SU-DHL-6 (cell line): ENCODE measurements at regions not wholly inside any gene's neighbourhood (a gene's known extent, or its start where the extent isn't known, plus 50 kb on each side); places are given as distances from the start of the nearest gene placed in this dataset.

ENCODE experiments used
- H2AFZ ChIP-seq: fragments of 200-600 bp; sonication (generic); 2 replicates; pipeline ENCODE4 v1.6.1; 2014; ENCODE audit warnings: low read depth, mild to moderate bottlenecking, moderate library complexity, mixed read lengths, antibody characterized with exemption, low read length; ENCODE audit not compliant: severe bottlenecking
- H3F3A ChIP-seq: fragments of 200-600 bp; shearing (Covaris generic); 2 replicates; pipeline ENCODE4 v1.6.0; 2016; ENCODE audit warnings: antibody characterized with exemption, mild to moderate bottlenecking; ENCODE audit not compliant: insufficient read depth
- H3K27ac ChIP-seq: fragments of 200-600 bp; sonication (generic); 2 replicates; pipeline ENCODE4 v1.5.1; 2016; ENCODE audit warnings: low read depth, mild to moderate bottlenecking, low read length, moderate library complexity, mixed read lengths
- H3K27me3 ChIP-seq: fragments of 200-600 bp; sonication (generic), shearing (Covaris generic); 2 replicates; pipeline ENCODE4 v1.6.0; 2014; ENCODE audit warnings: mild to moderate bottlenecking, low read length
- H3K36me3 ChIP-seq: fragments of 200-600 bp; sonication (generic); 2 replicates; pipeline ENCODE4 v1.6.1; 2014; ENCODE audit warnings: mild to moderate bottlenecking, low read length, mixed read lengths
- H3K4me2 ChIP-seq: fragments of 300-600, 200-600 bp; shearing (Covaris generic), sonication (generic); 2 replicates; pipeline ENCODE4 v1.6.0; 2014; ENCODE audit warnings: low read length, low read depth, mild to moderate bottlenecking; ENCODE audit not compliant: poor library complexity, severe bottlenecking
- H3K4me3 ChIP-seq: fragments of 200-600 bp; sonication (generic); 2 replicates; pipeline ENCODE4 v1.5.1; 2014; ENCODE audit warnings: antibody characterized with exemption, low read length, mild to moderate bottlenecking, mixed read lengths; ENCODE audit not compliant: insufficient read depth, poor library complexity, severe bottlenecking
- H3K79me2 ChIP-seq: fragments of 200-600 bp; sonication (generic); 2 replicates; pipeline ENCODE4 v1.6.1; 2014; ENCODE audit warnings: mild to moderate bottlenecking, low read length, moderate library complexity; ENCODE audit not compliant: insufficient read depth
- H3K9ac ChIP-seq: fragments of 200-600 bp; sonication (generic); 2 replicates; pipeline ENCODE4 v1.7.0; 2014; ENCODE audit warnings: mild to moderate bottlenecking, low read length
- H3K9me2 ChIP-seq: fragments of 200-600 bp; sonication (generic); replicated peaks from 2 replicates; pipeline ENCODE4 v1.6.1; 2014; ENCODE audit warnings: low read length; ENCODE audit not compliant: insufficient read depth
- H3K9me3 ChIP-seq: fragments of 200-600 bp; sonication (generic); 2 replicates; pipeline ENCODE4 v1.6.1; 2014; ENCODE audit warnings: low read length, mixed read lengths; ENCODE audit not compliant: insufficient read depth
- H4K20me1 ChIP-seq: fragments of 200-600 bp; sonication (generic); 2 replicates; pipeline ENCODE4 v1.6.1; 2014; ENCODE audit warnings: low read depth, mild to moderate bottlenecking, antibody characterized with exemption, low read length, moderate library complexity, mixed read lengths
- EZH2phosphoT487 ChIP-seq: fragments of 200-600 bp; sonication (generic), shearing (Covaris generic); conservative IDR thresholded peaks from 2 replicates; pipeline ENCODE4 v1.6.1; 2018; ENCODE audit warnings: mild to moderate bottlenecking, antibody characterized with exemption, low read length, moderate library complexity, mixed read lengths
- TF ChIP-seq, protein P1 (sequence below): fragments of 200-600 bp; sonication (generic); IDR thresholded peaks from one replicate; pipeline ENCODE4 v1.5.1; 2017; ENCODE audit warnings: antibody characterized with exemption, mild to moderate bottlenecking, low read length, moderate library complexity; ENCODE audit not compliant: insufficient read depth, poor library complexity, severe bottlenecking

DNA sequence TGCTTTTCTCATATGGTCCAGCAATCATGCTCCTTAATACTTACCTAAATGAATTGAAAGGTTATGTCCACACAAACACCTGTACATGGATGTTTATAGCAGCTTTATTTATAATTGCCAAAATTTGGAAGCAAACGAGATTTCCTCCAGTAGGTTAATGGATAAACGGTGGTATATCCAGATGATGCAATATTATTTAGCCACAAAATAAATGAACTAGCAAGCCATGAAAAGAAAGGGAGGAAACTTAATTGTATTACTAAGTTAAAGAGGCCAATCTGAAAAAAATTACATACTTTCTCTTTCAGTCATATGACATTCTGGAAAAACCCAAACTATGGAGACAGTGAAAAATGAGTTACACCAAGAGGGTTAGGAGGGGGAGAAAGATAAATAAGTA is 76.3 kb upstream of the LRRC7 start:
- H3K4me3 ChIP-seq, result no peak overlapping the region
- no peaks in the 10 kb centered on the region for H4K20me1 ChIP-seq
- no peaks in the 10 kb centered on the region for H3K27me3 ChIP-seq
- no peaks in the 10 kb centered on the region for H3F3A ChIP-seq
- no peaks in the 10 kb centered on the region for H3K79me2 ChIP-seq
- no peak overlapping the region for H2AFZ ChIP-seq
- H3K9me3 ChIP-seq, result no peaks in the 10 kb centered on the region
- H3K36me3 ChIP-seq, result no peaks in the 10 kb centered on the region
- no peak overlapping the region for H3K9ac ChIP-seq
- TF ChIP-seq EZH2phosphoT487, result no peak
- TF ChIP-seq, protein P1, sequence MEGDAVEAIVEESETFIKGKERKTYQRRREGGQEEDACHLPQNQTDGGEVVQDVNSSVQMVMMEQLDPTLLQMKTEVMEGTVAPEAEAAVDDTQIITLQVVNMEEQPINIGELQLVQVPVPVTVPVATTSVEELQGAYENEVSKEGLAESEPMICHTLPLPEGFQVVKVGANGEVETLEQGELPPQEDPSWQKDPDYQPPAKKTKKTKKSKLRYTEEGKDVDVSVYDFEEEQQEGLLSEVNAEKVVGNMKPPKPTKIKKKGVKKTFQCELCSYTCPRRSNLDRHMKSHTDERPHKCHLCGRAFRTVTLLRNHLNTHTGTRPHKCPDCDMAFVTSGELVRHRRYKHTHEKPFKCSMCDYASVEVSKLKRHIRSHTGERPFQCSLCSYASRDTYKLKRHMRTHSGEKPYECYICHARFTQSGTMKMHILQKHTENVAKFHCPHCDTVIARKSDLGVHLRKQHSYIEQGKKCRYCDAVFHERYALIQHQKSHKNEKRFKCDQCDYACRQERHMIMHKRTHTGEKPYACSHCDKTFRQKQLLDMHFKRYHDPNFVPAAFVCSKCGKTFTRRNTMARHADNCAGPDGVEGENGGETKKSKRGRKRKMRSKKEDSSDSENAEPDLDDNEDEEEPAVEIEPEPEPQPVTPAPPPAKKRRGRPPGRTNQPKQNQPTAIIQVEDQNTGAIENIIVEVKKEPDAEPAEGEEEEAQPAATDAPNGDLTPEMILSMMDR, result no peak
- H3K9me2 ChIP-seq, result no peaks in the 10 kb centered on the region; the same call in 1 of the 2 replicates
- no peak overlapping the region for H3K4me2 ChIP-seq
- no peak overlapping the region for H3K27ac ChIP-seq

DNA sequence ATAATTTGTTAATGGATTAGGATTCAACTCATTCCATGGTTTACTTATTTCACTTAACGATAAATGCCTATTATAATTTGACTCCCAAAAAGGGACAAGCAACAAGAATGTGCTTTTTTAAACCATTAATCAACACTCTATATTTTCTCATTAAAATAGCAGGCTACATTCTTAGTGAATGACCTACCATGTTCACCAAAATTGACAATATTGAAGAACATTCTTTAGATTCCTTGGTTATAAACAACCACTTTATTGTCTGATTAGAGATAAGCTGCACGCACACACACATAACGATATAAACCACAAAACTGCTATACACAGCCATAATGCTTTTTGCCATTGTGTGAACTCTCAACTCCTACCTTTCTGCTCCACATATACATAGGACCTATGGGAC is 75.4 kb upstream of the LRRC7 start:
- Histone ChIP-seq H3K27me3 (no peaks in the 10 kb centered on the region), H2AFZ (no peak overlapping the region), H3K36me3 (no peaks in the 10 kb centered on the region), H3K79me2 (no peaks in the 10 kb centered on the region), H3K9me2 (no peaks in the 10 kb centered on the region; the same call in 1 of the 2 replicates), H3K4me2 (no peak overlapping the region), H3K27ac (no peak overlapping the region), H3K9me3 (no peaks in the 10 kb centered on the region), H3F3A (no peaks in the 10 kb centered on the region), H3K9ac (no peak overlapping the region), H3K4me3 (no peak overlapping the region), H4K20me1 (no peaks in the 10 kb centered on the region)
- no peak for TF ChIP-seq EZH2phosphoT487
- TF ChIP-seq, protein P1, result no peak

DNA sequence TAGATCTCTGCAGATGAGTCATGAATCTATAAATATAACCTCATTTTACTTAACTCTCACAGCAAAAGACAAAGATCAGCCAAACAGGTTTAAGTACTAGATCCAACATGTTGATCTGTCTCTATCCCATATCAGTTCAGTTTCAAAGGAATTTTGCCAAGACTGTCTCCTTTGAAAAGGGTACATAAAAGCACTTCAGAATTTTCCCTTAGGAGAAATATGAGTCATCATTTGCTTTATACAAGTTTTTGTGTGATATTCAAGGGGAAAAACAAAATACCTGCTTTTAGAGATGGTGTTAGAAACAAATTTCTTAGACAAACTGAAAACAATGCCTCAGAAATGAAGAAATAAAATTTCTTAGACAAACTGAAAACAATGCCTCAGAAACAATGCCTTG is 73.5 kb upstream of the LRRC7 start:
- no peaks in the 10 kb centered on the region for H3K79me2 ChIP-seq
- TF ChIP-seq, protein P1, result no peak
- TF ChIP-seq EZH2phosphoT487, result no peak
- H3K27me3 ChIP-seq, result no peaks in the 10 kb centered on the region
- no peak overlapping the region for H3K4me3 ChIP-seq
- H3K9me2 ChIP-seq, result no peaks in the 10 kb centered on the region; the same call in 1 of the 2 replicates
- H3K9ac ChIP-seq, result no peak overlapping the region
- no peaks in the 10 kb centered on the region for H4K20me1 ChIP-seq
- no peak overlapping the region for H3K27ac ChIP-seq
- no peak overlapping the region for H2AFZ ChIP-seq
- no peaks in the 10 kb centered on the region for H3K36me3 ChIP-seq
- no peaks in the 10 kb centered on the region for H3F3A ChIP-seq
- H3K9me3 ChIP-seq, result no peaks in the 10 kb centered on the region
- H3K4me2 ChIP-seq, result no peak overlapping the region
